NT2/D1 (cell line): ENCODE measurements at regions not wholly inside any gene's neighbourhood (a gene's known extent, or its start where the extent isn't known, plus 50 kb on each side); places are given as distances from the start of the nearest gene placed in this dataset.

Source experiments
- SUZ12 ChIP-seq: IDR thresholded peaks from 2 replicates; pipeline ENCODE4 v1.6.1; 2011; ENCODE audit not compliant: insufficient read length, insufficient read depth; ENCODE audit errors: extremely low read depth
- YY1 ChIP-seq: IDR thresholded peaks from 2 replicates; pipeline ENCODE4 v1.6.1; 2011; ENCODE audit not compliant: insufficient read length, insufficient read depth
- ZNF274 ChIP-seq: IDR thresholded peaks from 2 replicates; pipeline ENCODE4 v1.6.1; 2011; ENCODE audit warnings: mild to moderate bottlenecking, low read depth, low read length

- TF ChIP-seq SUZ12 (no peak), ZNF274 (no peak), YY1 (no peak)
These were observed 140.2 kb upstream of the CRY1 start for GRCh38 chr12:107233551-107233950.
